NT2/D1 (cell line): ENCODE measurements at regions not wholly inside any gene's neighbourhood (a gene's known extent, or its start where the extent isn't known, plus 50 kb on each side); places are given as distances from the start of the nearest gene placed in this dataset.

ENCODE experiments used
- YY1 ChIP-seq: IDR thresholded peaks from 2 replicates; pipeline ENCODE4 v1.6.1; 2011; ENCODE audit not compliant: insufficient read length, insufficient read depth
- ZNF274 ChIP-seq: IDR thresholded peaks from 2 replicates; pipeline ENCODE4 v1.6.1; 2011; ENCODE audit warnings: mild to moderate bottlenecking, low read depth, low read length

DNA sequence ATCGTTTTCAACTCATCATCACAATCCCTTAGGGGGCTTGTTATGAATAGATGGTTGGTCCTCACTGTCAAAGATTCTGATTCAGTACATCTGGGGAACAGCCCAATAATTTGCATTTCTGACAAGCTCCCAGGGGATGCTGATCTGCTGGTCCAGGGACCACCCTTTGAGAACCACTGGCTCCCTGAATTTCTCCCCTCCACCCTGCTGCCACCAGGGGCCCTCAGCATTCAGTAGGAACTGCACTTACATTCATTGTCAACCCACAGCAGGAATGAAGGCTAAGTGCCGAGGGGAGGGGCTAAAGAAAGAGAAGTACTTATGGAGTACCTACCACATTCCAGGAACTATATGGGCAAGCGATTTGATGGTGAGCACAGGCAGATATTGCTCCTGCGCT, 85.9 kb downstream of the BOD1 start:
- TF ChIP-seq ZNF274 (no peak), YY1 (no peak)
